WTC11 (cell line): ENCODE measurements at regions not wholly inside any gene's neighbourhood (a gene's known extent, or its start where the extent isn't known, plus 50 kb on each side); places are given as distances from the start of the nearest gene placed in this dataset.

Experiments used
- ATAC-seq: fragments of 200-7000 bp; cut with Tn5 transposase; 2 replicates; pipeline ENCODE4 v1.10.0; 2021; ENCODE audit warnings: mild to moderate bottlenecking, moderate library complexity
- CTCF ChIA-PET: fragments of 300-600 bp; sonication (Branson Sonifier 250); formaldehyde crosslinking; loops from one replicate; lab custom pipeline; 2021; ENCODE audit warnings: antibody characterized with exemption; lab: Charles Lee
- POLR2A ChIA-PET: fragments of 350-600 bp; sonication (Branson Sonifier 250); formaldehyde crosslinking; loops from one replicate; lab custom pipeline; 2021; ENCODE audit warnings: antibody characterized with exemption; lab: Charles Lee
- DNase-seq: peaks from one replicate; pipeline ENCODE4 v3.0.0; 2021; ENCODE audit warnings: low spot score
- H3K27ac Mint-ChIP-seq: 2 replicates; pipeline ENCODE4 v1.8.0; 2021; ENCODE audit warnings: mixed read lengths
- H3K27me3 Mint-ChIP-seq: 2 replicates; pipeline ENCODE4 v1.8.0; 2021; ENCODE audit warnings: low read depth, mild to moderate bottlenecking, moderate library complexity, mixed read lengths
- H3K36me3 Mint-ChIP-seq: 2 replicates; pipeline ENCODE4 v1.8.0; 2021; ENCODE audit warnings: mixed read lengths
- H3K4me1 Mint-ChIP-seq: 2 replicates; pipeline ENCODE4 v1.8.0; 2022; ENCODE audit warnings: mixed read lengths
- H3K4me3 Mint-ChIP-seq: 2 replicates; pipeline ENCODE4 v1.8.0; 2021; ENCODE audit warnings: mild to moderate bottlenecking, moderate library complexity, mixed read lengths
- H3K9me3 Mint-ChIP-seq: 2 replicates; pipeline ENCODE4 v1.8.0; 2021; ENCODE audit warnings: mixed read lengths
- AFF4 ChIP-seq: sonication (generic); formaldehyde crosslinking; IDR thresholded peaks from 2 replicates; pipeline ENCODE4 v1.8.1; 2023; ENCODE audit warnings: mild to moderate bottlenecking, missing genetic modification reagents, borderline replicate concordance
- AR ChIP-seq: fragments of 250-450 bp; sonication (Bioruptor Pico); IDR thresholded peaks from 2 replicates; pipeline ENCODE4 v1.9.0; 2021; ENCODE audit warnings: mild to moderate bottlenecking
- CTCF ChIP-seq: fragments of 200-600 bp; IDR thresholded peaks from 2 replicates; pipeline ENCODE4 v1.8.0; 2022; ENCODE audit warnings: antibody characterized with exemption
- E2F4 ChIP-seq: sonication (generic); formaldehyde crosslinking; IDR thresholded peaks from 2 replicates; pipeline ENCODE4 v1.8.1; 2022; ENCODE audit warnings: low read depth, mild to moderate bottlenecking, moderate library complexity, missing genetic modification reagents, borderline replicate concordance
- ERG ChIP-seq: fragments of 250-450 bp; sonication (Bioruptor Pico); IDR thresholded peaks from 2 replicates; pipeline ENCODE4 v1.8.0; 2021; ENCODE audit warnings: mild to moderate bottlenecking
- FOXP1 ChIP-seq: sonication (generic); formaldehyde crosslinking; IDR thresholded peaks from 2 replicates; pipeline ENCODE4 v1.8.0; 2022; ENCODE audit warnings: missing genetic modification reagents, mild to moderate bottlenecking, moderate library complexity, borderline replicate concordance
- GABPB1 ChIP-seq: sonication (generic); formaldehyde crosslinking; IDR thresholded peaks from 2 replicates; pipeline ENCODE4 v1.8.1; 2023; ENCODE audit warnings: mild to moderate bottlenecking, missing genetic modification reagents
- GTF2I ChIP-seq: fragments of 250-450 bp; sonication (Bioruptor Pico); conservative IDR thresholded peaks from 2 replicates; pipeline ENCODE4 v1.4.0; 2021; ENCODE audit warnings: mild to moderate bottlenecking
- IRF1 ChIP-seq: sonication (generic); formaldehyde crosslinking; IDR thresholded peaks from 2 replicates; pipeline ENCODE4 v1.8.0; 2023; ENCODE audit warnings: missing genetic modification reagents
- JAZF1 ChIP-seq: fragments of 250-450 bp; sonication (Bioruptor Pico); IDR thresholded peaks from 2 replicates; pipeline ENCODE4 v1.9.0; 2021; ENCODE audit warnings: moderate library complexity, mild to moderate bottlenecking, inconsistent platforms
- NR1H2 ChIP-seq: sonication (generic); formaldehyde crosslinking; IDR thresholded peaks from 2 replicates; pipeline ENCODE4 v1.9.0; 2021; ENCODE audit warnings: mild to moderate bottlenecking, moderate library complexity, missing genetic modification reagents
- SMAD3 ChIP-seq: sonication (generic); formaldehyde crosslinking; IDR thresholded peaks from 2 replicates; pipeline ENCODE4 v1.8.0; 2022; ENCODE audit warnings: missing genetic modification reagents, mild to moderate bottlenecking, borderline replicate concordance
- SOX15 ChIP-seq: fragments of 250-450 bp; sonication (Bioruptor Pico); IDR thresholded peaks from 2 replicates; pipeline ENCODE4 v1.9.0; 2021; ENCODE audit warnings: mild to moderate bottlenecking
- TCF7 ChIP-seq: sonication (generic); formaldehyde crosslinking; IDR thresholded peaks from 2 replicates; pipeline ENCODE4 v1.8.0; 2022; ENCODE audit warnings: mild to moderate bottlenecking, low read depth, missing genetic modification reagents, moderate library complexity
- USF1 ChIP-seq: sonication (generic); formaldehyde crosslinking; IDR thresholded peaks from 2 replicates; pipeline ENCODE4 v1.8.0; 2022; ENCODE audit warnings: mild to moderate bottlenecking, missing genetic modification reagents
- USF2 ChIP-seq: sonication (generic); formaldehyde crosslinking; IDR thresholded peaks from 2 replicates; pipeline ENCODE4 v1.8.1; 2023; ENCODE audit warnings: mild to moderate bottlenecking, missing genetic modification reagents, moderate library complexity
- ZBTB43 ChIP-seq: sonication (generic); formaldehyde crosslinking; IDR thresholded peaks from 2 replicates; pipeline ENCODE4 v1.8.1; 2023; ENCODE audit warnings: mild to moderate bottlenecking, missing genetic modification reagents
- ZNF423 ChIP-seq: fragments of 250-450 bp; sonication (Bioruptor Pico); IDR thresholded peaks from 2 replicates; pipeline ENCODE4 v2.1.2; 2022; ENCODE audit warnings: mild to moderate bottlenecking, moderate library complexity
- ZNF425 ChIP-seq: fragments of 250-450 bp; sonication (Bioruptor Pico); conservative IDR thresholded peaks from 2 replicates; pipeline ENCODE4 v1.9.0; 2021; ENCODE audit warnings: mild to moderate bottlenecking

- ATAC-seq (no peak), DNase-seq (no peak)
- ChIA-PET POLR2A (interaction anchor here (1.7 kb wide), 1 partner anchor 17 kb away, joined by 4 read pairs; no protein-coding TSS in a partner anchor), CTCF (interaction anchor here (0.9 to 1.5 kb wide), 2 partner anchors 19 to 496 kb away, joined by 3 to 6 read pairs; no protein-coding TSS in a partner anchor)
- Mint-ChIP-seq H3K4me1 (peaks cover 9% of the 10 kb centered on the region), H3K9me3 (peaks cover 42% of the 10 kb centered on the region), H3K36me3 (peaks cover 44% of the 10 kb centered on the region), H3K27me3 (no peaks in the 10 kb centered on the region), H3K27ac (no peak overlapping the region), H3K4me3 (no peak overlapping the region)
- TF ChIP-seq ZNF423, result no peak
- no peak for TF ChIP-seq USF2 (CRISPR knock-in tag)
- TF ChIP-seq AR (CRISPR knock-in tag), result no peak
- TF ChIP-seq TCF7 (CRISPR knock-in tag), result no peak
- TF ChIP-seq CTCF, result no peak
- no peak for TF ChIP-seq E2F4 (CRISPR knock-in tag)
- no peak for TF ChIP-seq GTF2I (CRISPR knock-in tag)
- no peak for TF ChIP-seq USF1 (CRISPR knock-in tag)
- no peak for TF ChIP-seq AFF4 (CRISPR knock-in tag)
- no peak for TF ChIP-seq SOX15 (CRISPR knock-in tag)
- TF ChIP-seq FOXP1 (CRISPR knock-in tag), result no peak
- no peak for TF ChIP-seq NR1H2
- no peak for TF ChIP-seq GABPB1
- TF ChIP-seq ZNF425 (CRISPR knock-in tag), result no peak
- TF ChIP-seq SMAD3 (CRISPR knock-in tag), result no peak
- no peak for TF ChIP-seq JAZF1
- TF ChIP-seq ERG (CRISPR knock-in tag), result no peak
- TF ChIP-seq ZBTB43 (CRISPR knock-in tag), result no peak
- TF ChIP-seq IRF1, result no peak
These were observed 476.8 kb downstream of the SHISA9 start for GRCh38 chr16:13378151-13378550.
